ENCODE measurements at regions not wholly inside any gene's neighbourhood (a gene's known extent, or its start where the extent isn't known, plus 50 kb on each side); places are given as distances from the start of the nearest gene placed in this dataset.

- H4K20me1 ChIP-seq (ENCODE audit: insufficient read depth, low read length), result no peaks in the 10 kb centered on the region
- no peaks in the 10 kb centered on the region for H3K79me2 ChIP-seq (ENCODE audit: insufficient read depth, low read length)
- TF ChIP-seq EZH2 (IDR thresholded peaks at IDR 0.05; ENCODE audit: borderline replicate concordance, low read length) (no peak), CTCF (IDR thresholded peaks at IDR 0.05; ENCODE audit: low read length) (no peak)
- no peak overlapping the region for H3K4me2 ChIP-seq (ENCODE audit: low read length)
- peaks cover 9% of the 10 kb centered on the region for H3K4me1 ChIP-seq (ENCODE audit: insufficient read depth, low read length, severe bottlenecking)
- H3K9me2 ChIP-seq (ENCODE audit: low read depth, low read length), result no peaks in the 10 kb centered on the region
- no peak overlapping the region for H3K9ac ChIP-seq (ENCODE audit: low read length)
- no peaks in the 10 kb centered on the region for H3K27me3 ChIP-seq (ENCODE audit: insufficient read depth, low read length)
- H3K9me3 ChIP-seq (ENCODE audit: low read length), result no peaks in the 10 kb centered on the region
- no peaks in the 10 kb centered on the region for H3K36me3 ChIP-seq (ENCODE audit: insufficient read depth, low read length)
- no peak overlapping the region for H3K27ac ChIP-seq (ENCODE audit: low read depth, low read length, poor library complexity, severe bottlenecking)
- no peak overlapping the region for H3K4me3 ChIP-seq (ENCODE audit: low read depth, low read length, poor library complexity, severe bottlenecking)
- H3F3A ChIP-seq (ENCODE audit: insufficient read depth, low read length), result no peaks in the 10 kb centered on the region
- no peak overlapping the region for H2AFZ ChIP-seq (ENCODE audit: low read length)
Observed at GRCh38 chr7:124257638-124258308, 224.9 kb upstream of the TMEM229A start.

- Histone ChIP-seq H3F3A (ENCODE audit: insufficient read depth, low read length) (no peaks in the 10 kb centered on the region), H3K27me3 (ENCODE audit: insufficient read depth, low read length) (no peaks in the 10 kb centered on the region), H3K4me3 (ENCODE audit: low read depth, low read length, poor library complexity, severe bottlenecking) (no peak overlapping the region), H3K9me3 (ENCODE audit: low read length) (no peaks in the 10 kb centered on the region), H4K20me1 (ENCODE audit: insufficient read depth, low read length) (no peaks in the 10 kb centered on the region), H3K4me1 (ENCODE audit: insufficient read depth, low read length, severe bottlenecking) (no peaks in the 10 kb centered on the region), H3K27ac (ENCODE audit: low read depth, low read length, poor library complexity, severe bottlenecking) (no peak overlapping the region), H3K36me3 (ENCODE audit: insufficient read depth, low read length) (no peaks in the 10 kb centered on the region), H3K4me2 (ENCODE audit: low read length) (no peak overlapping the region), H2AFZ (ENCODE audit: low read length) (no peak overlapping the region), H3K9me2 (ENCODE audit: low read depth, low read length) (no peaks in the 10 kb centered on the region), H3K9ac (ENCODE audit: low read length) (no peak overlapping the region), H3K79me2 (ENCODE audit: insufficient read depth, low read length) (no peaks in the 10 kb centered on the region)
- TF ChIP-seq EZH2 (IDR thresholded peaks at IDR 0.05; ENCODE audit: borderline replicate concordance, low read length) (no peak), CTCF (IDR thresholded peaks at IDR 0.05; ENCODE audit: low read length) (no peak)
Observed at GRCh38 chr7:124255041-124255655, 222.3 kb upstream of the TMEM229A start.

GRCh38 chr7:124254396-124254795, 221.5 kb upstream of the TMEM229A start:
- H3K9ac ChIP-seq (ENCODE audit: low read length), result no peak overlapping the region
- H3K9me3 ChIP-seq (ENCODE audit: low read length), result no peaks in the 10 kb centered on the region
- H3K36me3 ChIP-seq (ENCODE audit: insufficient read depth, low read length), result no peaks in the 10 kb centered on the region
- no peaks in the 10 kb centered on the region for H3K4me1 ChIP-seq (ENCODE audit: insufficient read depth, low read length, severe bottlenecking)
- H3K4me3 ChIP-seq (ENCODE audit: low read depth, low read length, poor library complexity, severe bottlenecking), result no peak overlapping the region
- no peaks in the 10 kb centered on the region for H3K79me2 ChIP-seq (ENCODE audit: insufficient read depth, low read length)
- TF ChIP-seq CTCF (IDR thresholded peaks at IDR 0.05; ENCODE audit: low read length) (no peak), EZH2 (IDR thresholded peaks at IDR 0.05; ENCODE audit: borderline replicate concordance, low read length) (no peak)
- H4K20me1 ChIP-seq (ENCODE audit: insufficient read depth, low read length), result no peaks in the 10 kb centered on the region
- H3K9me2 ChIP-seq (ENCODE audit: low read depth, low read length), result no peaks in the 10 kb centered on the region
- no peaks in the 10 kb centered on the region for H3K27me3 ChIP-seq (ENCODE audit: insufficient read depth, low read length)
- no peaks in the 10 kb centered on the region for H3F3A ChIP-seq (ENCODE audit: insufficient read depth, low read length)
- H3K27ac ChIP-seq (ENCODE audit: low read depth, low read length, poor library complexity, severe bottlenecking), result no peak overlapping the region
- no peak overlapping the region for H2AFZ ChIP-seq (ENCODE audit: low read length)
- no peak overlapping the region for H3K4me2 ChIP-seq (ENCODE audit: low read length)

Data from OCI-LY1 (cell line).